ENCODE measurements at regions not wholly inside any gene's neighbourhood (a gene's known extent, or its start where the extent isn't known, plus 50 kb on each side); places are given as distances from the start of the nearest gene placed in this dataset.

- no peak overlapping the region for H2AK5ac ChIP-seq (ENCODE audit: low read length, severe bottlenecking)
- no peak for DNase-seq
- H2BK5ac ChIP-seq (ENCODE audit: low read depth, low read length, poor library complexity, severe bottlenecking): no peak overlapping the region
- no peak overlapping the region for H3K18ac ChIP-seq (ENCODE audit: low read depth in 1 of 2, low read length in 2 of 2)
- H3K9ac ChIP-seq (ENCODE audit: low read length): no peak overlapping the region
- H3K27me3 ChIP-seq (ENCODE audit: control insufficient read depth in 1 of 2, insufficient read depth in 1 of 2, low read length in 2 of 2): peaks cover 12 to 16% of the 10 kb centered on the region in 2 experiments
- no peaks in the 10 kb centered on the region for H3K4me1 ChIP-seq (ENCODE audit: control insufficient read depth, insufficient read depth, low read depth, low read length)
- H2BK15ac ChIP-seq (ENCODE audit: low read depth, poor library complexity, severe bottlenecking): no peak overlapping the region
- H3K14ac ChIP-seq (ENCODE audit: low read length in 2 of 2): no peak overlapping the region
- H3K23ac ChIP-seq (ENCODE audit: low read length in 2 of 2): no peak overlapping the region
- no peak overlapping the region for H3K4me3 ChIP-seq (ENCODE audit: insufficient read depth in 1 of 2, low read depth in 1 of 2, low read length in 2 of 2)
- WGBS: 77% methylated on average over 6 of the region's 9 CpGs
- no peak overlapping the region for H4K91ac ChIP-seq (ENCODE audit: low read length)
- no peak overlapping the region for H2AFZ ChIP-seq (ENCODE audit: low read depth, low read length)
- H2BK120ac ChIP-seq (ENCODE audit: low read depth, low read length): no peak overlapping the region
- H3K36me3 ChIP-seq (ENCODE audit: control insufficient read depth in 1 of 2, insufficient read depth in 2 of 2, low read depth in 1 of 2, low read length in 2 of 2): no peaks in the 10 kb centered on the region
- no peaks in the 10 kb centered on the region for H3K9me3 ChIP-seq (ENCODE audit: control insufficient read depth, low read length)
- H2BK12ac ChIP-seq (ENCODE audit: low read length in 2 of 2): no peak overlapping the region
- H3K4ac ChIP-seq (ENCODE audit: low read depth in 1 of 2, low read length in 2 of 2): no peak overlapping the region
- H3K4me2 ChIP-seq (ENCODE audit: low read length, poor library complexity, severe bottlenecking): no peak overlapping the region
- H3K27ac ChIP-seq (ENCODE audit: low read length, poor library complexity, severe bottlenecking): no peak overlapping the region
- H4K8ac ChIP-seq (ENCODE audit: low read length): no peak overlapping the region
- no peaks in the 10 kb centered on the region for H3K79me1 ChIP-seq (replicated peaks; ENCODE audit: low read length, poor library complexity, severe bottlenecking)
These were observed 82.6 kb upstream of the GALNT2 start for GRCh38 chr1:229984310-229984991.

- no peak overlapping the region for H2BK120ac ChIP-seq (ENCODE audit: low read depth, low read length)
- no peak overlapping the region for H3K4me3 ChIP-seq (ENCODE audit: insufficient read depth in 1 of 2, low read depth in 1 of 2, low read length in 2 of 2)
- no peaks in the 10 kb centered on the region for H3K79me1 ChIP-seq (replicated peaks; ENCODE audit: low read length, poor library complexity, severe bottlenecking)
- no peaks in the 10 kb centered on the region for H3K4me1 ChIP-seq (ENCODE audit: control insufficient read depth, insufficient read depth, low read depth, low read length)
- no peak overlapping the region for H2BK5ac ChIP-seq (ENCODE audit: low read depth, low read length, poor library complexity, severe bottlenecking)
- no peak overlapping the region for H3K27ac ChIP-seq (ENCODE audit: low read length, poor library complexity, severe bottlenecking)
- H3K9ac ChIP-seq (ENCODE audit: low read length): no peak overlapping the region
- H2AFZ ChIP-seq (ENCODE audit: low read depth, low read length): no peak overlapping the region
- H3K9me3 ChIP-seq (ENCODE audit: control insufficient read depth, low read length): no peaks in the 10 kb centered on the region
- no peak overlapping the region for H2AK5ac ChIP-seq (ENCODE audit: low read length, severe bottlenecking)
- no peak overlapping the region for H3K4ac ChIP-seq (ENCODE audit: low read depth in 1 of 2, low read length in 2 of 2)
- no peak for DNase-seq
- H3K4me2 ChIP-seq (ENCODE audit: low read length, poor library complexity, severe bottlenecking): no peak overlapping the region
- no peak overlapping the region for H2BK15ac ChIP-seq (ENCODE audit: low read depth, poor library complexity, severe bottlenecking)
- no peak overlapping the region for H2BK12ac ChIP-seq (ENCODE audit: low read length in 2 of 2)
- H3K27me3 ChIP-seq (ENCODE audit: control insufficient read depth in 1 of 2, insufficient read depth in 1 of 2, low read length in 2 of 2): peaks cover 12 to 16% of the 10 kb centered on the region in 2 experiments
- H3K18ac ChIP-seq (ENCODE audit: low read depth in 1 of 2, low read length in 2 of 2): no peak overlapping the region
- no peak overlapping the region for H4K8ac ChIP-seq (ENCODE audit: low read length)
- WGBS: 86% methylated on average over 9 of the region's 9 CpGs
- H3K23ac ChIP-seq (ENCODE audit: low read length in 2 of 2): no peak overlapping the region
- no peak overlapping the region for H4K91ac ChIP-seq (ENCODE audit: low read length)
- H3K36me3 ChIP-seq (ENCODE audit: control insufficient read depth in 1 of 2, insufficient read depth in 2 of 2, low read depth in 1 of 2, low read length in 2 of 2): no peaks in the 10 kb centered on the region
- H3K14ac ChIP-seq (ENCODE audit: low read length in 2 of 2): no peak overlapping the region
These were observed 81.9 kb upstream of the GALNT2 start for GRCh38 chr1:229984992-229985612.

- Histone ChIP-seq H4K91ac (ENCODE audit: low read length) (no peak overlapping the region), H3K18ac (ENCODE audit: low read depth in 1 of 2, low read length in 2 of 2) (no peak overlapping the region), H3K9ac (ENCODE audit: low read length) (no peak overlapping the region), H3K27me3 (ENCODE audit: control insufficient read depth in 1 of 2, insufficient read depth in 1 of 2, low read length in 2 of 2) (peaks cover 12 to 16% of the 10 kb centered on the region in 2 experiments), H3K9me3 (ENCODE audit: control insufficient read depth, low read length) (no peaks in the 10 kb centered on the region), H2BK120ac (ENCODE audit: low read depth, low read length) (no peak overlapping the region), H3K14ac (ENCODE audit: low read length in 2 of 2) (no peak overlapping the region), H3K4me1 (ENCODE audit: control insufficient read depth, insufficient read depth, low read depth, low read length) (no peaks in the 10 kb centered on the region), H3K4ac (ENCODE audit: low read depth in 1 of 2, low read length in 2 of 2) (no peak overlapping the region), H2BK12ac (ENCODE audit: low read length in 2 of 2) (no peak overlapping the region), H3K4me2 (ENCODE audit: low read length, poor library complexity, severe bottlenecking) (no peak overlapping the region), H3K27ac (ENCODE audit: low read length, poor library complexity, severe bottlenecking) (no peak overlapping the region), H3K36me3 (ENCODE audit: control insufficient read depth in 1 of 2, insufficient read depth in 2 of 2, low read depth in 1 of 2, low read length in 2 of 2) (no peaks in the 10 kb centered on the region), H3K23ac (ENCODE audit: low read length in 2 of 2) (no peak overlapping the region), H3K4me3 (ENCODE audit: insufficient read depth in 1 of 2, low read depth in 1 of 2, low read length in 2 of 2) (no peak overlapping the region), H4K8ac (ENCODE audit: low read length) (no peak overlapping the region), H2AK5ac (ENCODE audit: low read length, severe bottlenecking) (no peak overlapping the region), H3K79me1 (replicated peaks; ENCODE audit: low read length, poor library complexity, severe bottlenecking) (no peaks in the 10 kb centered on the region), H2AFZ (ENCODE audit: low read depth, low read length) (no peak overlapping the region), H2BK15ac (ENCODE audit: low read depth, poor library complexity, severe bottlenecking) (no peak overlapping the region), H2BK5ac (ENCODE audit: low read depth, low read length, poor library complexity, severe bottlenecking) (no peak overlapping the region)
- DNase-seq: no peak
- 69% methylated on average over 4 of the region's 7 CpGs for WGBS
These were observed 81.4 kb upstream of the GALNT2 start for GRCh38 chr1:229985613-229986010.

GRCh38 chr1:229986737-229987337, 80.2 kb upstream of the GALNT2 start:
- Histone ChIP-seq H2BK5ac (ENCODE audit: low read depth, low read length, poor library complexity, severe bottlenecking) (no peak overlapping the region), H3K4me1 (ENCODE audit: control insufficient read depth, insufficient read depth, low read depth, low read length) (no peaks in the 10 kb centered on the region), H3K79me1 (replicated peaks; ENCODE audit: low read length, poor library complexity, severe bottlenecking) (no peaks in the 10 kb centered on the region), H3K9ac (ENCODE audit: low read length) (no peak overlapping the region), H3K4me2 (ENCODE audit: low read length, poor library complexity, severe bottlenecking) (no peak overlapping the region), H4K8ac (ENCODE audit: low read length) (no peak overlapping the region), H4K91ac (ENCODE audit: low read length) (no peak overlapping the region), H3K27me3 (ENCODE audit: control insufficient read depth in 1 of 2, insufficient read depth in 1 of 2, low read length in 2 of 2) (peaks cover 11 to 16% of the 10 kb centered on the region in 2 experiments), H2AK5ac (ENCODE audit: low read length, severe bottlenecking) (no peak overlapping the region), H3K27ac (ENCODE audit: low read length, poor library complexity, severe bottlenecking) (no peak overlapping the region), H2BK12ac (ENCODE audit: low read length in 2 of 2) (no peak overlapping the region), H3K18ac (ENCODE audit: low read depth in 1 of 2, low read length in 2 of 2) (no peak overlapping the region), H3K36me3 (ENCODE audit: control insufficient read depth in 1 of 2, insufficient read depth in 2 of 2, low read depth in 1 of 2, low read length in 2 of 2) (no peaks in the 10 kb centered on the region), H3K14ac (ENCODE audit: low read length in 2 of 2) (no peak overlapping the region), H3K4ac (ENCODE audit: low read depth in 1 of 2, low read length in 2 of 2) (no peak overlapping the region), H3K23ac (ENCODE audit: low read length in 2 of 2) (no peak overlapping the region), H2BK120ac (ENCODE audit: low read depth, low read length) (no peak overlapping the region), H3K9me3 (ENCODE audit: control insufficient read depth, low read length) (no peaks in the 10 kb centered on the region), H3K4me3 (ENCODE audit: insufficient read depth in 1 of 2, low read depth in 1 of 2, low read length in 2 of 2) (no peak overlapping the region), H2BK15ac (ENCODE audit: low read depth, poor library complexity, severe bottlenecking) (no peak overlapping the region), H2AFZ (ENCODE audit: low read depth, low read length) (no peak overlapping the region)
- WGBS: no CpG with 5 or more reads among the region's 3 CpGs
- no peak for DNase-seq

Measured in mesenchymal stem cell (in vitro differentiated cells and primary cell).